B cell (primary cell): ENCODE measurements at regions not wholly inside any gene's neighbourhood (a gene's known extent, or its start where the extent isn't known, plus 50 kb on each side); places are given as distances from the start of the nearest gene placed in this dataset.

Experiments used
- ATAC-seq: fragments of 200-7000 bp; cut with Tn5 transposase; one replicate; pipeline ENCODE4 v1.10.0; 2021; ENCODE audit warnings: low read depth, mild to moderate bottlenecking, moderate number of reproducible peaks, moderate library complexity
- CTCF ChIA-PET: fragments of 350-600 bp; sonication (Branson Sonifier 250); formaldehyde crosslinking; loops from one replicate; lab custom pipeline; 2021; ENCODE audit warnings: antibody characterized with exemption, inconsistent platforms; lab: Charles Lee
- POLR2A ChIA-PET: fragments of 350-600 bp; sonication (Branson Sonifier 250); formaldehyde crosslinking; loops from one replicate; lab custom pipeline; 2021; ENCODE audit warnings: antibody characterized with exemption; lab: Charles Lee
- DNase-seq: peaks from one replicate; pipeline ENCODE4 v3.0.0; 2013
- H2AFZ ChIP-seq: 2 replicates; pipeline ENCODE4 v1.6.1; 2012; ENCODE audit warnings: mild to moderate bottlenecking, low read depth, low read length; ENCODE audit not compliant: insufficient read depth, poor library complexity, severe bottlenecking
- H3K27ac ChIP-seq, 2 donors: 1 replicate in 1 of 2; 2 replicates in 1 of 2; pipeline ENCODE4 v1.5.1; 2012 to 2013; ENCODE audit warnings: low read length in 2 of 2, mild to moderate bottlenecking in 2 of 2, moderate library complexity in 1 of 2
- H3K27me3 ChIP-seq, 4 experiments: fragments of 200-600 bp in 1 of 4; sonication (generic) in 1 of 4; replicated peaks in 1 of 4; 1 replicate in 2 of 4; 2 replicates in 2 of 4; pipeline versions ENCODE4 v1.6.1 to v1.7.0; 2013 to 2016; ENCODE audit warnings: low read length in 3 of 4, mild to moderate bottlenecking in 2 of 4, mixed read lengths in 1 of 4, moderate library complexity in 1 of 4; ENCODE audit not compliant: insufficient read depth in 4 of 4, control insufficient read depth in 3 of 4; ENCODE audit errors: control extremely low read depth in 1 of 4
- H3K36me3 ChIP-seq, 2 experiments: replicated peaks in 1 of 2; 1 replicate in 1 of 2; 2 replicates in 1 of 2; pipeline versions ENCODE4 v1.6.1 to v1.7.1; 2013; ENCODE audit warnings: low read length in 1 of 2; ENCODE audit not compliant: insufficient read depth in 2 of 2, control insufficient read depth in 1 of 2; ENCODE audit errors: control extremely low read depth in 1 of 2, extremely low read depth in 1 of 2
- H3K4me1 ChIP-seq, 2 donors: fragments of 200-600 bp in 1 of 2; sonication (generic) in 1 of 2; 1 replicate in 1 of 2; 2 replicates in 1 of 2; pipeline versions ENCODE4 v1.5.1 to v1.6.1; 2013 to 2017; ENCODE audit warnings: low read length in 2 of 2; ENCODE audit not compliant: control insufficient read depth in 2 of 2, insufficient read depth in 2 of 2
- H3K4me2 ChIP-seq: replicated peaks from 2 replicates; pipeline ENCODE3; 2012; ENCODE audit warnings: mild to moderate bottlenecking, low read depth, low read length; ENCODE audit not compliant: poor library complexity, severe bottlenecking
- H3K4me3 ChIP-seq, 5 experiments: fragments of 200-600 bp in 1 of 5; sonication (generic) in 1 of 5; 1 replicate in 3 of 5; 2 replicates in 2 of 5; pipeline versions ENCODE4 v1.5.1 to v1.7.0; 2011 to 2016; ENCODE audit warnings: low read length in 4 of 5, mild to moderate bottlenecking in 4 of 5, low read depth in 2 of 5, control low read depth in 1 of 5, moderate library complexity in 1 of 5; ENCODE audit not compliant: insufficient read depth in 1 of 5; ENCODE audit errors: control extremely low read depth in 1 of 5, extremely low read depth in 1 of 5
- H3K79me2 ChIP-seq: fragments of 200-600 bp; sonication (generic); one replicate; pipeline ENCODE4 v1.6.0; 2016; ENCODE audit warnings: low read length; ENCODE audit not compliant: control insufficient read depth, insufficient read depth
- H3K9ac ChIP-seq: fragments of 200-600 bp; sonication (generic); 2 replicates; pipeline ENCODE4 v1.6.1; 2017; ENCODE audit warnings: mild to moderate bottlenecking, low read length, moderate library complexity
- H3K9me3 ChIP-seq, 3 donors: one replicate each; pipeline versions ENCODE4 v1.6.1 to v1.7.1; 2013; ENCODE audit warnings: low read length in 2 of 3; ENCODE audit not compliant: control insufficient read depth in 2 of 3, insufficient read depth in 1 of 3; ENCODE audit errors: control extremely low read depth in 1 of 3
- H4K20me1 ChIP-seq: 2 replicates; pipeline ENCODE4 v1.6.0; 2012; ENCODE audit warnings: mild to moderate bottlenecking, low read length; ENCODE audit not compliant: insufficient read depth, control insufficient read depth, poor library complexity, severe bottlenecking
- H3K27ac Mint-ChIP-seq: one replicate; pipeline ENCODE4 v1.8.0; 2021; ENCODE audit warnings: mixed read lengths
- H3K27me3 Mint-ChIP-seq: one replicate; pipeline ENCODE4 v1.8.0; 2021; ENCODE audit warnings: mixed read lengths
- H3K4me1 Mint-ChIP-seq: one replicate; pipeline ENCODE4 v1.8.0; 2021; ENCODE audit warnings: mixed read lengths
- H3K4me3 Mint-ChIP-seq: one replicate; pipeline ENCODE4 v1.8.0; 2021; ENCODE audit warnings: mixed read lengths
- H3K9me3 Mint-ChIP-seq: one replicate; pipeline ENCODE4 v1.8.0; 2022; ENCODE audit warnings: mixed read lengths; ENCODE audit not compliant: insufficient read depth
- EZH2 ChIP-seq: IDR thresholded peaks from 2 replicates; pipeline ENCODE4 v1.6.1; 2012; ENCODE audit warnings: borderline replicate concordance, low read depth, mild to moderate bottlenecking, moderate library complexity, low read length; ENCODE audit not compliant: insufficient read depth, poor library complexity, severe bottlenecking
- WGBS: methylation state at CpG from one replicate; pipeline ENCODE4 v1.1.5; 2013; ENCODE audit warnings: missing lambda C conversion rate; ENCODE audit not compliant: insufficient coverage; 5-methylcytosine and 5-hydroxymethylcytosine counted together
- intact Hi-C: fragments of 100-400 bp; cut with micrococcal nuclease; formaldehyde crosslinking; loops from one replicate; pipeline ENCODE4 v1.10.0; 2022
- TF ChIP-seq, protein P1 (sequence below): fragments of 200-600 bp; IDR thresholded peaks from one replicate; pipeline ENCODE4 v1.8.0; 2022; ENCODE audit warnings: antibody characterized with exemption, mild to moderate bottlenecking

DNA sequence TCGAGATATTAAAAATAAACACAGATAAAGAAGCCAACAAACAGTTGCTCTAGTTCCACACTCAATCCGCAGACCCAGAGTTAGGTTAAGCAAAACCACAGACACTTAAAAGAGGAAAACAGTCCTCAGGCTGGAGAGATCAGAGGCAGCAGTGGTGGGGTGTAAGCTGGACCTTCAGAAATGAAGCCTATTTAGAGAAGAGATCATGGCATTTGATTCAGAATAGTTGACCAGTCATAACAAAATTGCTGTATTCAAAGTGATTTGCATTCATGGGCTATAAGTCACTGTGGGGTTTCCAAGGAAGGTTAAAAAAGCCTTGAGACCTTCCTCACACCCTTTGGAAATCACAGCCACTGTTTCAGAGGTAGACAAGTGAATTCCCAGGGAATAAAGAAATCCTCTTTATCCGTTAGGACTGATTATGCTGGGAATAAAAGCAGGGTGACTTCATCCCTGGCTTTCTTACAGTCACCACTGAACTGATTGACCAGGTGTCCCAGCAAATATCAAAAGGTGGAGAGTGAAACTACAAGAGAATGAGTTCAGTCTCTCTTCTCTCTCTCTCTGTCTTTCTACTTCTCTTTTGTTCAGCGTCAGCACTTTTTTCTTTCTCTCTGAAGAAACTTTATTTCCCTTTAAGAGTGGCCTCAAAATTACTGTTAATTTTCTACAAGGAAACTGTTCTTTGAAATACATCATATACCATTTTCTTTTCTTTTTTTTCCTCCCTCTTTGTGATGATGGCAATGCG lies 171.8 kb upstream of the PIK3C3 start:
- Histone ChIP-seq H3K27me3 (no peaks in the 10 kb centered on the region), H3K4me3 (no peak overlapping the region), H2AFZ (no peak overlapping the region), H3K4me2 (no peak overlapping the region), H3K9me3 (no peaks in the 10 kb centered on the region), H4K20me1 (no peaks in the 10 kb centered on the region), H3K36me3 (no peaks in the 10 kb centered on the region), H3K27ac (no peak overlapping the region), H3K79me2 (no peaks in the 10 kb centered on the region), H3K9ac (no peak overlapping the region), H3K4me1 (no peaks in the 10 kb centered on the region)
- intact Hi-C loops, result no loop called here
- ChIA-PET POLR2A (no interaction called here), CTCF (no interaction called here)
- DNase-seq (no peak), ATAC-seq (no peak)
- no peaks in the 10 kb centered on the region for H3K9me3 Mint-ChIP-seq
- no peaks in the 10 kb centered on the region for H3K27me3 Mint-ChIP-seq
- 60% methylated on average over 1 of the region's 5 CpGs for WGBS
- no peaks in the 10 kb centered on the region for H3K4me1 Mint-ChIP-seq
- no peak overlapping the region for H3K27ac Mint-ChIP-seq
- no peak for TF ChIP-seq EZH2
- TF ChIP-seq, protein P1, sequence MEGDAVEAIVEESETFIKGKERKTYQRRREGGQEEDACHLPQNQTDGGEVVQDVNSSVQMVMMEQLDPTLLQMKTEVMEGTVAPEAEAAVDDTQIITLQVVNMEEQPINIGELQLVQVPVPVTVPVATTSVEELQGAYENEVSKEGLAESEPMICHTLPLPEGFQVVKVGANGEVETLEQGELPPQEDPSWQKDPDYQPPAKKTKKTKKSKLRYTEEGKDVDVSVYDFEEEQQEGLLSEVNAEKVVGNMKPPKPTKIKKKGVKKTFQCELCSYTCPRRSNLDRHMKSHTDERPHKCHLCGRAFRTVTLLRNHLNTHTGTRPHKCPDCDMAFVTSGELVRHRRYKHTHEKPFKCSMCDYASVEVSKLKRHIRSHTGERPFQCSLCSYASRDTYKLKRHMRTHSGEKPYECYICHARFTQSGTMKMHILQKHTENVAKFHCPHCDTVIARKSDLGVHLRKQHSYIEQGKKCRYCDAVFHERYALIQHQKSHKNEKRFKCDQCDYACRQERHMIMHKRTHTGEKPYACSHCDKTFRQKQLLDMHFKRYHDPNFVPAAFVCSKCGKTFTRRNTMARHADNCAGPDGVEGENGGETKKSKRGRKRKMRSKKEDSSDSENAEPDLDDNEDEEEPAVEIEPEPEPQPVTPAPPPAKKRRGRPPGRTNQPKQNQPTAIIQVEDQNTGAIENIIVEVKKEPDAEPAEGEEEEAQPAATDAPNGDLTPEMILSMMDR, result no peak
- no peak overlapping the region for H3K4me3 Mint-ChIP-seq

GRCh38 chr18:41771973-41772372 lies 183.1 kb upstream of the PIK3C3 start:
- intact Hi-C loops, result no loop called here
- DNase-seq (no peak), ATAC-seq (no peak)
- no peak overlapping the region for H3K27ac ChIP-seq
- Mint-ChIP-seq H3K9me3 (no peaks in the 10 kb centered on the region), H3K4me3 (no peak overlapping the region), H3K27me3 (no peaks in the 10 kb centered on the region), H3K4me1 (no peaks in the 10 kb centered on the region), H3K27ac (no peak overlapping the region)
- H3K4me2 ChIP-seq, result no peak overlapping the region
- CTCF ChIA-PET, result no interaction called here
- H3K9me3 ChIP-seq, result peaks cover 0 to 2% (median 0%) of the 10 kb centered on the region in 3 donors
- POLR2A ChIA-PET, result no interaction called here
- H3K9ac ChIP-seq, result no peak overlapping the region
- TF ChIP-seq EZH2, result no peak
- TF ChIP-seq, protein P1, result no peak
- H3K36me3 ChIP-seq, result no peaks in the 10 kb centered on the region
- H3K4me3 ChIP-seq, result no peak overlapping the region
- no peaks in the 10 kb centered on the region for H3K4me1 ChIP-seq
- WGBS, result 100% methylated on average over 1 of the region's 1 CpG
- no peaks in the 10 kb centered on the region for H3K79me2 ChIP-seq
- H4K20me1 ChIP-seq, result no peaks in the 10 kb centered on the region
- H3K27me3 ChIP-seq, result no peaks in the 10 kb centered on the region
- H2AFZ ChIP-seq, result no peak overlapping the region
